GM10266 (cell line): ENCODE measurements at regions not wholly inside any gene's neighbourhood (a gene's known extent, or its start where the extent isn't known, plus 50 kb on each side); places are given as distances from the start of the nearest gene placed in this dataset.

Experiments
- DNase-seq: peaks from one replicate; pipeline ENCODE4 v3.0.0; 2012; ENCODE audit errors: extremely low spot score
- TF ChIP-seq, protein P1 (sequence below): IDR thresholded peaks from 2 replicates; pipeline ENCODE4 v1.5.1; 2012; ENCODE audit warnings: mild to moderate bottlenecking, low read depth; ENCODE audit not compliant: control insufficient read depth, insufficient read depth; ENCODE audit errors: missing control alignments

DNA sequence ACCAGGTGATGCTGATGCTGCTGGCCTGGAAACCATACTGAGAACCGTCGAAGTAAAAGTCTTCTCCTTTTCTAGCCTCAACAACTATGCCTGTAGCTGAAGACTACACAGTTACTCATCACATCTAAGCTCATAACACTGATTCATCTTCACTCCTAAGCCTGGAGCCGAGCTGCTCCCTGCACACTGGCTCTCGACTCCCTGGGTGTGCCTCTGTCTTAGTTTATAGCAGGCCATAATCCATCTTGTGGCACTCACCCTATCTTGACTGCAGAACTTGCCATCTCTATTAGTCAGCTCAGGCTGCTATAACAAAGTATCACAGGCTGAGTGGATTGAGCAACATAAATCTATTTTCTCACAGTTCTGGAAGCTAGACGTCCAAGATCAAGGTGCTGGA lies 191.0 kb downstream of the UNC5CL start:
- no peak for DNase-seq
- TF ChIP-seq, protein P1, sequence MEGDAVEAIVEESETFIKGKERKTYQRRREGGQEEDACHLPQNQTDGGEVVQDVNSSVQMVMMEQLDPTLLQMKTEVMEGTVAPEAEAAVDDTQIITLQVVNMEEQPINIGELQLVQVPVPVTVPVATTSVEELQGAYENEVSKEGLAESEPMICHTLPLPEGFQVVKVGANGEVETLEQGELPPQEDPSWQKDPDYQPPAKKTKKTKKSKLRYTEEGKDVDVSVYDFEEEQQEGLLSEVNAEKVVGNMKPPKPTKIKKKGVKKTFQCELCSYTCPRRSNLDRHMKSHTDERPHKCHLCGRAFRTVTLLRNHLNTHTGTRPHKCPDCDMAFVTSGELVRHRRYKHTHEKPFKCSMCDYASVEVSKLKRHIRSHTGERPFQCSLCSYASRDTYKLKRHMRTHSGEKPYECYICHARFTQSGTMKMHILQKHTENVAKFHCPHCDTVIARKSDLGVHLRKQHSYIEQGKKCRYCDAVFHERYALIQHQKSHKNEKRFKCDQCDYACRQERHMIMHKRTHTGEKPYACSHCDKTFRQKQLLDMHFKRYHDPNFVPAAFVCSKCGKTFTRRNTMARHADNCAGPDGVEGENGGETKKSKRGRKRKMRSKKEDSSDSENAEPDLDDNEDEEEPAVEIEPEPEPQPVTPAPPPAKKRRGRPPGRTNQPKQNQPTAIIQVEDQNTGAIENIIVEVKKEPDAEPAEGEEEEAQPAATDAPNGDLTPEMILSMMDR: no peak

DNA sequence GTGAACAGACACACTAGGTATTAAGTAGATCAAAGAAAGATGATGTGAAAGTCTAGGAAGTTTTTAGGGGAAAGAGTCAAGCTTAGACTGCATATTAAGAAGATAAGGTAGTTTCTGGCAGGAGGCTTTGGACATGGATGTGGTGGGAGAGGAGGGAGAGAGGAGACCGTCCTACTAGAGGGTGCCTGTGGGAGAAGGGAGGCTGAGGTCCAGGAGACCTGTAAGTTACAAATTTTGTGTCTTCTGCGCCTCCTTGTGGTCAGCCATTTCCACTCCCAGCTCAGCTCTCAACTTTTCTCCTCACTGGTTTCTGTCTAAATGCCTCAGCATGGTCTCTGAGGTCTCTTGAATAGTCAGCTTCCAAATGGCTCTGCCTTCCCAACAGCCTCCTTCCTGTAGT lies 193.5 kb downstream of the UNC5CL start:
- DNase-seq: no peak
- TF ChIP-seq, protein P1: peak; percentile 51

DNA sequence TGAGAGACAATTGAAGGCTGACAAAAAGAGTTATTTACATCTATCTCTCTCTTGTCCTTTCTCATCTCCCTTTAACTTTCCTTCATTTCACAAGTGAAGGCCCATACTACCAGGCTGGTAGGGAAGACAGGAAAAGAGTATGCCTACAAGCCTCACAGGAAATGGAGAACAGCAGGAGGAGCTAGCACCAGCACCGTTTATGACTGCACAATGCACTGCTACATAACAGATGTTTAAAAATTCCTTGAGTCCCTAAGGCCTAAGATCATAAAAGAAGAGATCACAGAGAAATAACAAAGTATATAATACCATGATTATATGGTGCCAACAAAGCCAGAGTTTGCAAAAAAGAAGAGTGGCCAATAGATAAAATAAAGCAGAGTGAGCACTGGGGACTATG lies 194.8 kb downstream of the UNC5CL start:
- TF ChIP-seq, protein P1: no peak
- DNase-seq: no peak

DNA sequence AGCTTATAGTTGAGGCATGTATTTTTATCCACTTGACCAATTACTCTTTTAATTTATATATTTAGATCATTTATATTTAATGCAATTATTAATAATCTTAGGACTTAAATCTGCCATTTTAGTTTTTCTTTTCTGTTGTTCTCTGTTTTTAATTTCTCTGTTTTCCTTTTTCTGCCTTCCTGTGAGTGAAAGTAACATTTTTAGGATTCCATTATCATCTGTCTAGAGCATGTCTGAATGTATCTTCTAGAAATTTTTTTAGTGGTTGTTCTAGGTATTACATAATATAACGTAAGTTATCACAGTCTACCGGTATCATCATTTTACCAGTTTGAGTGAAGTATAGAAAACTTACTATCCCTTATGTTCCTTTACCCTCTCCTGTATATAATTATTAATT lies 197.3 kb downstream of the UNC5CL start:
- no peak for DNase-seq
- TF ChIP-seq, protein P1: no peak

DNA sequence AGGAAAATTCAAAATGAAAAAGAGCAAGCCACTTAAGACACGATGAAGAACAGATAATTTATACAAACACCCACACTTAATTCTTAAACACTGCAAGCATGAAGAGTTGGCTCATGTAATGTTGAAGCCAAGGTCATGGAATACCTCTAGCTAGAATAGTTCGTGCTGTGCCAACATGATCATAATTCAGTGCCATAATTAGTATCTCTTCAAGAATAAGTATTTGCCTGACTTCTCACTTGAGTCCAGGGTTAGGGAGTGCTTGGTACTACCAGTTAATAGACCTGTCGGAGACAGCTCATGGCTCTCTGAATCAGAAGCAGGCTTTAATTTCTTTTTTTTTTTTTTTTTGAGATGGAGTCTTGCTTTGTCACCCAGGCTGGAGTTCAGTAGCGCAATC lies 206.3 kb downstream of the UNC5CL start:
- TF ChIP-seq, protein P1: no peak
- no peak for DNase-seq

DNA sequence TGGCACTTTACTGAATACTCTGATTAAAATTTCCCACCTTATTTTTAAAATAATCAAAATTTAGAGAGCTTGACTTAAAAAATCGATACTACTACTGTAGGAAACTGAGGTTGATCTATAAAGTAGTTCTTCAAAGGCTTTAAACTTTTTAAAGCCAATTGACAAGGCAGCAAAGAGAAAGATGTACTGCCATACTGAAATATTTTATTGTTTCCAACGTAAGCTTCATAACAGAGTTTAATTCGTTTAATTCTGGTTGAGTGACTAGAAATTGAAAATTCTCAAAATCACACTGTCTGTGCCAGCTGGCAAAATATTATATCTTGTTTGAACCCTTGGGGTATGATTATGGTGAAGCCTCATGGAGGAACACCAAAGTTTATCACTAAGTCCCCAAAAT lies 207.6 kb downstream of the UNC5CL start:
- no peak for DNase-seq
- TF ChIP-seq, protein P1: no peak

DNA sequence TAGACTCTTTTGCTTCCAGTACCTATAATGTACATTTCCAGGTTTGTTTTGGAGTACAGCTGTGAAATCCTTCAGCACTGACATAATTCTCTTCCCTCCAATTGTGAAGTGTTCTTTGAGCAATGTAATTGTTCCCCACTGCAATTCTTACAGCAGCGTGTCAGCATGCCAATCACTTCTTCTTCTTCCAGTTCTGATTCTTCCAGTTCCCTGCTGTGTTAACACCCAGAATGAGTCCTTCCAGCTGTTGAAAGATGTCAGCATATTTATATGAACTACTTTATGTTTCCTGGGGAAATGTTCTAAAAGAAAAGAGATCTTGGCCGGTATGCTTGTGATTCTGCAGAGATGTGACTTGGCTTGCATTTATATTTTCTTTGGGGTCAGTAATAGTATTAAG lies 213.9 kb downstream of the UNC5CL start:
- TF ChIP-seq, protein P1: no peak
- no peak for DNase-seq
